ENCODE measurements at regions not wholly inside any gene's neighbourhood (a gene's known extent, or its start where the extent isn't known, plus 50 kb on each side); places are given as distances from the start of the nearest gene placed in this dataset.
A peak's percentile ranks its signal among the peaks of the same experiment; 100 is the strongest.

- no peaks in the 10 kb centered on the region for H3K79me2 ChIP-seq (ENCODE audit: insufficient read depth, low read depth, low read length)
Measured at GRCh38 chr20:4370851-4371250, 121.8 kb upstream of the ADRA1D start.

GRCh38 chr20:4369798-4370124 lies 120.7 kb upstream of the ADRA1D start:
- Histone ChIP-seq H3K79me2 (ENCODE audit: insufficient read depth, low read depth, low read length) (no peaks in the 10 kb centered on the region), H3K27ac (ENCODE audit: low read depth, low read length, poor library complexity, severe bottlenecking) (no peak overlapping the region), H3K9me3 (ENCODE audit: low read length) (no peaks in the 10 kb centered on the region), H2AFZ (ENCODE audit: low read length) (no peak overlapping the region), H3K4me3 (ENCODE audit: low read depth, low read length, poor library complexity, severe bottlenecking) (no peak overlapping the region), H4K20me1 (ENCODE audit: insufficient read depth, low read length) (no peaks in the 10 kb centered on the region), H3K4me2 (ENCODE audit: low read length) (no peak overlapping the region), H3K36me3 (ENCODE audit: insufficient read depth, low read length) (no peaks in the 10 kb centered on the region), H3K9me2 (ENCODE audit: insufficient read depth, low read length) (no peaks in the 10 kb centered on the region), H3K4me1 (ENCODE audit: insufficient read depth, low read length, poor library complexity, severe bottlenecking) (no peaks in the 10 kb centered on the region)
- ChIA-PET POLR2A (interaction anchor here (1.2 kb wide), 1 partner anchor 13 kb away, joined by 4 read pairs; no protein-coding TSS in a partner anchor), CTCF (ENCODE audit: unreplicated experiment) (no interaction called here)
- TF ChIP-seq CTCF (conservative IDR thresholded peaks at IDR 0.05; ENCODE audit: low read length) (no peak), EZH2phosphoT487 (IDR thresholded peaks at IDR 0.05; ENCODE audit: borderline replicate concordance, low read depth, low read length) (no peak)
- no TSS peak for BruUV-seq (replicated peaks)
- intact Hi-C loops (cut with micrococcal nuclease; ENCODE audit: unreplicated experiment): no loop called here
- DNase-seq (ENCODE audit: low spot score): peak; percentile 12

More at GRCh38 chr20:4370851-4371250, 121.8 kb upstream of the ADRA1D start:
- BruUV-seq (replicated peaks): no TSS peak
- Histone ChIP-seq H2AFZ (ENCODE audit: low read length) (no peak overlapping the region), H3K4me2 (ENCODE audit: low read length) (no peak overlapping the region), H3K9me3 (ENCODE audit: low read length) (no peaks in the 10 kb centered on the region), H4K20me1 (ENCODE audit: insufficient read depth, low read length) (no peaks in the 10 kb centered on the region), H3K9me2 (ENCODE audit: insufficient read depth, low read length) (no peaks in the 10 kb centered on the region), H3K27ac (ENCODE audit: low read depth, low read length, poor library complexity, severe bottlenecking) (no peak overlapping the region), H3K4me1 (ENCODE audit: insufficient read depth, low read length, poor library complexity, severe bottlenecking) (no peaks in the 10 kb centered on the region), H3K36me3 (ENCODE audit: insufficient read depth, low read length) (no peaks in the 10 kb centered on the region), H3K4me3 (ENCODE audit: low read depth, low read length, poor library complexity, severe bottlenecking) (no peak overlapping the region)
- CTCF ChIA-PET (ENCODE audit: unreplicated experiment): no interaction called here
- POLR2A ChIA-PET: interaction anchor here (0.6 kb wide), 1 partner anchor 9 kb away, joined by 4 read pairs; no protein-coding TSS in a partner anchor
- no peak for DNase-seq (ENCODE audit: low spot score)
- intact Hi-C loops (cut with micrococcal nuclease; ENCODE audit: unreplicated experiment): no loop called here
- TF ChIP-seq CTCF (conservative IDR thresholded peaks at IDR 0.05; ENCODE audit: low read length): no peak
- TF ChIP-seq EZH2phosphoT487 (IDR thresholded peaks at IDR 0.05; ENCODE audit: borderline replicate concordance, low read depth, low read length): no peak

- Histone ChIP-seq H4K20me1 (ENCODE audit: insufficient read depth, low read length) (no peaks in the 10 kb centered on the region), H3K4me1 (ENCODE audit: insufficient read depth, low read length, poor library complexity, severe bottlenecking) (no peaks in the 10 kb centered on the region), H3K9me2 (ENCODE audit: insufficient read depth, low read length) (no peaks in the 10 kb centered on the region), H3K27ac (ENCODE audit: low read depth, low read length, poor library complexity, severe bottlenecking) (no peak overlapping the region), H3K4me3 (ENCODE audit: low read depth, low read length, poor library complexity, severe bottlenecking) (no peak overlapping the region), H3K9me3 (ENCODE audit: low read length) (no peaks in the 10 kb centered on the region), H3K79me2 (ENCODE audit: insufficient read depth, low read depth, low read length) (no peaks in the 10 kb centered on the region), H3K4me2 (ENCODE audit: low read length) (no peak overlapping the region), H3K36me3 (ENCODE audit: insufficient read depth, low read length) (no peaks in the 10 kb centered on the region), H2AFZ (ENCODE audit: low read length) (no peak overlapping the region)
- CTCF ChIA-PET (ENCODE audit: unreplicated experiment): no interaction called here
- no peak for DNase-seq (ENCODE audit: low spot score)
- POLR2A ChIA-PET: interaction anchor here (1.2 kb wide), 1 partner anchor 14 kb away, joined by 4 read pairs; no protein-coding TSS in a partner anchor
- no TSS peak for BruUV-seq (replicated peaks)
- TF ChIP-seq CTCF (conservative IDR thresholded peaks at IDR 0.05; ENCODE audit: low read length): no peak
- TF ChIP-seq EZH2phosphoT487 (IDR thresholded peaks at IDR 0.05; ENCODE audit: borderline replicate concordance, low read depth, low read length): no peak
- intact Hi-C loops (cut with micrococcal nuclease; ENCODE audit: unreplicated experiment): no loop called here
Measured at GRCh38 chr20:4369119-4369797, 120.2 kb upstream of the ADRA1D start.
